GM12873 (cell line): ENCODE measurements at regions not wholly inside any gene's neighbourhood (a gene's known extent, or its start where the extent isn't known, plus 50 kb on each side); places are given as distances from the start of the nearest gene placed in this dataset.

ENCODE experiments used
- CTCF ChIP-seq: IDR thresholded peaks from 2 replicates; pipeline ENCODE4 v1.5.1; 2012; ENCODE audit warnings: low read depth, mild to moderate bottlenecking, moderate library complexity, low read length, control low read depth; ENCODE audit not compliant: insufficient read depth; ENCODE audit errors: missing control alignments

- TF ChIP-seq CTCF: no peak
Observed at GRCh38 chr2:64910972-64911433, 78.2 kb upstream of the SLC1A4 start.

- TF ChIP-seq CTCF: peak; percentile 57
Observed at GRCh38 chr2:64913357-64913869, 75.8 kb upstream of the SLC1A4 start.

GRCh38 chr2:64914247-64914646 lies 75.0 kb upstream of the SLC1A4 start:
- TF ChIP-seq CTCF: no peak

- TF ChIP-seq CTCF: no peak
Observed at GRCh38 chr2:64914735-64915509, 74.3 kb upstream of the SLC1A4 start.

- no peak for TF ChIP-seq CTCF
Observed at GRCh38 chr2:64915510-64915900, 73.7 kb upstream of the SLC1A4 start.

GRCh38 chr2:64918220-64918886 lies 70.8 kb upstream of the SLC1A4 start:
- no peak for TF ChIP-seq CTCF

- no peak for TF ChIP-seq CTCF
Observed at GRCh38 chr2:64919261-64919660, 69.9 kb upstream of the SLC1A4 start.
